ENCODE measurements at regions not wholly inside any gene's neighbourhood (a gene's known extent, or its start where the extent isn't known, plus 50 kb on each side); places are given as distances from the start of the nearest gene placed in this dataset.

DNA sequence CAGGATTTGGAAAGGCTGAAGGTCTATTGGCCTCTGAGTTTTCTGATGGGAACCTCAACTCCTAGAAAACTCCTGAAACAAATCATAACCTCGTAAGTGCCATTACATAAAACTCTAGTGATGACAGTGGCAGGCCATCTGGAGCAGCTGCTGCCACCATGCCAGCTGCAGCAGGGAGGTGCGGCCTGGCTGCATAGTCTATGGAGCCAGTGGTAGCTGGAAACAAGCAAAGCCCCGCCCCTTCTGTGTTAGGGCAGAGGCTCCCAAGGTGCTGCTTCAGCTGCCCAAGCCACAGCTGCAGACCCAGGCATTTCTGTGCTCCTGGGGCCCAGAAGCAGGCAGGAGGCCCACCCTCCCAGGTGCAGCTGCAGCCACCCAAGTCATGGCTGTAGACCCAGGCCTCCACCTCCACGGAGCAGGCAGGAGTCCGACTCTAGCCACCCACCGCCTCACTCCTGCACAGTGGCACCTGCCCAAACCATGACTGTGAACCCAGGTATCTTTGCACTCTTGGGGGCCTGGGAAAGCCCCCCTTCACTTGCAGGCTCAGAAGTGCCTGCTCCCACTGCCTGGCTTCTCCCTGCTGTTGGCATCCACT is 254.1 kb upstream of the KCNJ16 start:
- TF ChIP-seq EP300 (IDR thresholded peaks at IDR 0.05): no peak
- no peak for TF ChIP-seq POLR2AphosphoS5 (IDR thresholded peaks at IDR 0.05)
- TF ChIP-seq POLR2A (IDR thresholded peaks at IDR 0.05): no peak
- TF ChIP-seq, protein P1, sequence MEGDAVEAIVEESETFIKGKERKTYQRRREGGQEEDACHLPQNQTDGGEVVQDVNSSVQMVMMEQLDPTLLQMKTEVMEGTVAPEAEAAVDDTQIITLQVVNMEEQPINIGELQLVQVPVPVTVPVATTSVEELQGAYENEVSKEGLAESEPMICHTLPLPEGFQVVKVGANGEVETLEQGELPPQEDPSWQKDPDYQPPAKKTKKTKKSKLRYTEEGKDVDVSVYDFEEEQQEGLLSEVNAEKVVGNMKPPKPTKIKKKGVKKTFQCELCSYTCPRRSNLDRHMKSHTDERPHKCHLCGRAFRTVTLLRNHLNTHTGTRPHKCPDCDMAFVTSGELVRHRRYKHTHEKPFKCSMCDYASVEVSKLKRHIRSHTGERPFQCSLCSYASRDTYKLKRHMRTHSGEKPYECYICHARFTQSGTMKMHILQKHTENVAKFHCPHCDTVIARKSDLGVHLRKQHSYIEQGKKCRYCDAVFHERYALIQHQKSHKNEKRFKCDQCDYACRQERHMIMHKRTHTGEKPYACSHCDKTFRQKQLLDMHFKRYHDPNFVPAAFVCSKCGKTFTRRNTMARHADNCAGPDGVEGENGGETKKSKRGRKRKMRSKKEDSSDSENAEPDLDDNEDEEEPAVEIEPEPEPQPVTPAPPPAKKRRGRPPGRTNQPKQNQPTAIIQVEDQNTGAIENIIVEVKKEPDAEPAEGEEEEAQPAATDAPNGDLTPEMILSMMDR (IDR thresholded peaks at IDR 0.05): no peak
- no peak overlapping the region for H3K4me3 ChIP-seq
- H3K27ac ChIP-seq: no peak overlapping the region
- no peak for ATAC-seq
- H3K4me1 ChIP-seq: no peaks in the 10 kb centered on the region
- 97% methylated on average over 4 of the region's 6 CpGs; no CpG with 5 or more reads in 1 of the 2 donors for WGBS, 2 donors (ENCODE audit: low coverage in 1 of 2)
- H3K36me3 ChIP-seq: no peaks in the 10 kb centered on the region
- H3K9me3 ChIP-seq: no peaks in the 10 kb centered on the region
- no peaks in the 10 kb centered on the region for H3K27me3 ChIP-seq

DNA sequence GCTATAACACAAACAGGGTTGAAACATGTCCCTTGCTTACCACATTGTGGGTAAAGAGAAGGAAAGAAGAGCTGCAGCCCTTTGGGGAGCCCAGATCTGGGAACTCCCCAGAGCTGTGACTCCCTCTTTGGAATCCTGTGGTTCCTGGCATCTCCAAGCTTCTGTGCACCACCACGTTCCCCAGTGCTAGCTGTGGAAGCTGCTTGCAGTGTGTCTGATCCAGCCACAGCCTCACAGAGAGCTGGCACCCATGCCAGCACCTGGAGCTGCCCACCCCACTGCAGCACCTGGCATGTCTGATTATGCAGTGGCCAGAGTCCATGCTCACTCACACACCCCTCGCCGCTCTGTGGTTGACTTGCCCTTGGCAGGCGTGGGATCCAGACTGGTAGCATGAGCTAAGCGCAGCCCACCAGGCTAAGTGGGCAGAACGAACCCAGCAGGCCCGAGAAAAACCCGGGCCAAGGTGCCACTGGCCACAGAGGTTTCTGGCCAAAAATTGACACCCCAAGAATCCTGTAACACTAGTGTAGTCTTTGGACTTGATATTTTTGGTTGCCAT is 252.6 kb upstream of the KCNJ16 start:
- ATAC-seq: no peak
- 100% methylated on average over 4 of the region's 8 CpGs; no CpG with 5 or more reads in 1 of the 2 donors for WGBS, 2 donors (ENCODE audit: low coverage in 1 of 2)
- TF ChIP-seq, protein P1 (IDR thresholded peaks at IDR 0.05): no peak
- TF ChIP-seq POLR2AphosphoS5 (IDR thresholded peaks at IDR 0.05) (no peak), POLR2A (IDR thresholded peaks at IDR 0.05) (no peak), EP300 (IDR thresholded peaks at IDR 0.05) (no peak)

DNA sequence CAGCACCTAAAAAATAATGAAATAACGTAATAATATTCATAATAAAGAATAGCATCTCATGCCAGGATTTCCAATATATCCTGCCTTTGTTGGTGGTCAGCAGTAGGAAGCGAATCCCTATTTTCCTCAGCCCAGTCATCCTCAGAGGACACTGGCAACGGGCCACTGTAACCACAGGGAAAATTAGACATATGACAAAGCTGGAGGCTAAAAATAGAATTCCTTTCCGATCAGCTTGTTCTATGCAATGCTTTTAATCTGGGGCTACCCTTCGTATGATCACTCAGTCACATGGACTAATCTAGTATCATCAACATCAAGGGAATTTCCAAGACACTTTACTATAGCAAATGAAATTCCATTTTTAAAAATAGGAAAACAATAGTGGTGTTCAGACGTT is 246.9 kb upstream of the KCNJ16 start:
- H3K9me3 ChIP-seq: no peaks in the 10 kb centered on the region
- WGBS, 2 donors (ENCODE audit: low coverage in 1 of 2): 28 to 32% methylated on average over 6 of the region's 6 CpGs
- TF ChIP-seq, protein P1 (IDR thresholded peaks at IDR 0.05): no peak
- TF ChIP-seq EP300 (IDR thresholded peaks at IDR 0.05) (no peak), POLR2AphosphoS5 (IDR thresholded peaks at IDR 0.05) (no peak), POLR2A (IDR thresholded peaks at IDR 0.05) (no peak)
- no peak overlapping the region for H3K27ac ChIP-seq
- no peaks in the 10 kb centered on the region for H3K27me3 ChIP-seq
- no peaks in the 10 kb centered on the region for H3K36me3 ChIP-seq
- ATAC-seq: no peak
- H3K4me3 ChIP-seq: no peak overlapping the region
- peaks cover 0 to 7% (median 0%) of the 10 kb centered on the region in 3 donors for H3K4me1 ChIP-seq

More for the DNA sequence above, 252.6 kb upstream of the KCNJ16 start:
- Histone ChIP-seq H3K9me3 (no peaks in the 10 kb centered on the region), H3K27me3 (no peaks in the 10 kb centered on the region), H3K4me3 (no peak overlapping the region), H3K36me3 (no peaks in the 10 kb centered on the region), H3K27ac (no peak overlapping the region), H3K4me1 (no peaks in the 10 kb centered on the region)

DNA sequence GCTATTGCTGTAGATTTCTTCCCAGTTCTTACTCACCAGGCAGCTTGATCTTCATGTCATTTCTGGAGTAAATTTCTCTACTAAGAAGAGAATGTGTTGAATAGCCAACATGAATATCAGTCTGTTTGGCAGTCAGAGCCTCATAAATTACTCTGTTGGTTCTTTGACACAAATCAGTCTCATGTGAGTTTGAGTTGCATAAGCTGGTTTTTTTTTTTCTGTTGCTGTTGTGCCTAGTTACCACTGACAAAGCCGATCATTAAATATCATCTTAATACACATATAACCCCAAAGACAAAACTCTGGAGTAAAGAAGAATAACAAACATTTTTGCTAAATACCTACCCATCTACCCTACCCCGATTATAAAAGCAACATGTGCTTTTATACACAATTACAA is 240.5 kb upstream of the KCNJ16 start:
- Histone ChIP-seq H3K9me3 (peaks cover 0 to 12% (median 0%) of the 10 kb centered on the region in 3 donors), H3K27ac (no peak overlapping the region), H3K27me3 (no peaks in the 10 kb centered on the region), H3K4me1 (no peaks in the 10 kb centered on the region), H3K4me3 (no peak overlapping the region), H3K36me3 (no peaks in the 10 kb centered on the region)
- 47 to 57% methylated on average over 2 of the region's 2 CpGs for WGBS, 2 donors (ENCODE audit: low coverage in 1 of 2)
- TF ChIP-seq EP300 (IDR thresholded peaks at IDR 0.05): no peak
- TF ChIP-seq POLR2A (IDR thresholded peaks at IDR 0.05): no peak
- TF ChIP-seq POLR2AphosphoS5 (IDR thresholded peaks at IDR 0.05): no peak
- TF ChIP-seq, protein P1 (IDR thresholded peaks at IDR 0.05): no peak
- ATAC-seq: no peak

DNA sequence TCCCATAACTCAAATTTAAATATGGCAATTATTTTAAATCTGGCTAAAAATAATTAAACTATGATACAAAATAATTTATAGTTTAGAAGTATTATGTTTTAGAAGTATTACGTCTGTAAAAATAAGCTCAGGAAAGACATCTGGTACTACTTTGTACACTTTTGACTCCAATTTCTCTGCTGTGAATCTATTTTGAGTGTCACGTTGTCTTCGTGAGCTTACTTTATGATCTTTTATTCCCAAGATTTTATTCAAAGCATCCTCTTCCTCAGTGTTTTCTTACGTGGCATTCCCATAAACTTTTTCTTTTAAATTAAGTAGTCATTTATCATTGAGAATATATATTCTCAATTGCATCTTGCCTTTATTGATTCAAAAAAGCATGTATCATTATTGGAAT is 223.3 kb upstream of the KCNJ16 start:
- TF ChIP-seq POLR2AphosphoS5 (IDR thresholded peaks at IDR 0.05): no peak
- TF ChIP-seq EP300 (IDR thresholded peaks at IDR 0.05): no peak
- TF ChIP-seq, protein P1 (IDR thresholded peaks at IDR 0.05): no peak
- no peak for TF ChIP-seq POLR2A (IDR thresholded peaks at IDR 0.05)
- no peak overlapping the region for H3K4me3 ChIP-seq
- WGBS, 2 donors (ENCODE audit: low coverage in 1 of 2): 72 to 76% methylated on average over 4 of the region's 4 CpGs

More for the DNA sequence above, 223.3 kb upstream of the KCNJ16 start:
- H3K36me3 ChIP-seq: no peaks in the 10 kb centered on the region
- no peak for ATAC-seq
- H3K9me3 ChIP-seq: no peaks in the 10 kb centered on the region
- no peaks in the 10 kb centered on the region for H3K27me3 ChIP-seq
- peaks cover 0 to 10% (median 0%) of the 10 kb centered on the region in 3 donors for H3K4me1 ChIP-seq
- no peak overlapping the region for H3K27ac ChIP-seq

Measured in gastroesophageal sphincter (tissue), 4 donors.